ENCODE measurements at regions not wholly inside any gene's neighbourhood (a gene's known extent, or its start where the extent isn't known, plus 50 kb on each side); places are given as distances from the start of the nearest gene placed in this dataset.
"Not testable (repeated sequence)": the region's sequence is repeated elsewhere in the genome, so short reads cannot be mapped to it uniquely, and the experiment has no call there.

GRCh38 chrX:35442421-35442820, 355.7 kb upstream of the MAGEB16 start:
- Mint-ChIP-seq H3K27ac (no peak overlapping the region), H3K4me1 (no peaks in the 10 kb centered on the region), H3K36me3 (ENCODE audit: low read depth) (no peaks in the 10 kb centered on the region), H3K27me3 (no peaks in the 10 kb centered on the region), H3K9me3 (no peaks in the 10 kb centered on the region), H3K4me3 (no peak overlapping the region)
- no peak for DNase-seq
- CTCF ChIA-PET: no interaction called here
- POLR2A ChIA-PET: no interaction called here

- not testable (repeated sequence) for H3K27ac Mint-ChIP-seq, DNase-seq
These were observed 355.0 kb upstream of the MAGEB16 start for GRCh38 chrX:35443091-35443582.

GRCh38 chrX:35444671-35445355, 353.3 kb upstream of the MAGEB16 start:
- no peaks in the 10 kb centered on the region for H3K9me3 Mint-ChIP-seq
- H3K27ac Mint-ChIP-seq: no peak overlapping the region
- no peaks in the 10 kb centered on the region for H3K36me3 Mint-ChIP-seq (ENCODE audit: low read depth)
- no peak overlapping the region for H3K4me3 Mint-ChIP-seq
- no peaks in the 10 kb centered on the region for H3K27me3 Mint-ChIP-seq
- POLR2A ChIA-PET: no interaction called here
- DNase-seq: no peak
- H3K4me1 Mint-ChIP-seq: no peaks in the 10 kb centered on the region
- CTCF ChIA-PET: no interaction called here

More at GRCh38 chrX:35443091-35443582, 355.0 kb upstream of the MAGEB16 start:
- POLR2A ChIA-PET; CTCF ChIA-PET; H3K9me3 Mint-ChIP-seq; H3K36me3 Mint-ChIP-seq (ENCODE audit: low read depth); H3K4me1 Mint-ChIP-seq; H3K27me3 Mint-ChIP-seq; H3K4me3 Mint-ChIP-seq: not testable (repeated sequence)

- H3K4me3 Mint-ChIP-seq: no peak overlapping the region
- no peak for DNase-seq
- H3K4me1 Mint-ChIP-seq: no peaks in the 10 kb centered on the region
- no peaks in the 10 kb centered on the region for H3K9me3 Mint-ChIP-seq
- no peaks in the 10 kb centered on the region for H3K27me3 Mint-ChIP-seq
- H3K27ac Mint-ChIP-seq: no peak overlapping the region
- CTCF ChIA-PET: no interaction called here
- no peaks in the 10 kb centered on the region for H3K36me3 Mint-ChIP-seq (ENCODE audit: low read depth)
- POLR2A ChIA-PET: no interaction called here
These were observed 352.2 kb upstream of the MAGEB16 start for GRCh38 chrX:35445912-35446311.

- CTCF ChIA-PET: no interaction called here
- Mint-ChIP-seq H3K4me3 (no peak overlapping the region), H3K9me3 (no peaks in the 10 kb centered on the region), H3K36me3 (ENCODE audit: low read depth) (no peaks in the 10 kb centered on the region), H3K27ac (no peak overlapping the region), H3K27me3 (no peaks in the 10 kb centered on the region), H3K4me1 (no peaks in the 10 kb centered on the region)
- DNase-seq: no peak
- POLR2A ChIA-PET: no interaction called here
These were observed 341.3 kb upstream of the MAGEB16 start for GRCh38 chrX:35456891-35457290.

GRCh38 chrX:35458142-35458541, 340.0 kb upstream of the MAGEB16 start:
- H3K27me3 Mint-ChIP-seq: no peaks in the 10 kb centered on the region
- POLR2A ChIA-PET: no interaction called here
- H3K27ac Mint-ChIP-seq: no peak overlapping the region
- CTCF ChIA-PET: no interaction called here
- H3K36me3 Mint-ChIP-seq (ENCODE audit: low read depth): no peaks in the 10 kb centered on the region
- no peaks in the 10 kb centered on the region for H3K4me1 Mint-ChIP-seq
- no peak for DNase-seq
- no peak overlapping the region for H3K4me3 Mint-ChIP-seq
- no peaks in the 10 kb centered on the region for H3K9me3 Mint-ChIP-seq

- Mint-ChIP-seq H3K9me3 (no peaks in the 10 kb centered on the region), H3K4me3 (no peak overlapping the region), H3K27me3 (no peaks in the 10 kb centered on the region), H3K27ac (no peak overlapping the region), H3K36me3 (ENCODE audit: low read depth) (no peaks in the 10 kb centered on the region), H3K4me1 (no peaks in the 10 kb centered on the region)
- ChIA-PET CTCF (no interaction called here), POLR2A (no interaction called here)
- DNase-seq: no peak
These were observed 337.0 kb upstream of the MAGEB16 start for GRCh38 chrX:35461164-35461563.

GRCh38 chrX:35496671-35497070, 301.5 kb upstream of the MAGEB16 start:
- H3K27ac Mint-ChIP-seq; CTCF ChIA-PET; DNase-seq; H3K36me3 Mint-ChIP-seq (ENCODE audit: low read depth); H3K4me3 Mint-ChIP-seq; POLR2A ChIA-PET; H3K9me3 Mint-ChIP-seq; H3K4me1 Mint-ChIP-seq; H3K27me3 Mint-ChIP-seq: not testable (repeated sequence)

GRCh38 chrX:35497453-35497852, 300.7 kb upstream of the MAGEB16 start:
- not testable (repeated sequence) for H3K4me3 Mint-ChIP-seq; H3K36me3 Mint-ChIP-seq (ENCODE audit: low read depth); H3K27me3 Mint-ChIP-seq

GRCh38 chrX:35499071-35499862, 298.9 kb upstream of the MAGEB16 start:
- POLR2A ChIA-PET: no interaction called here
- Mint-ChIP-seq H3K9me3 (no peaks in the 10 kb centered on the region), H3K4me3 (no peak overlapping the region), H3K27ac (no peak overlapping the region), H3K27me3 (no peaks in the 10 kb centered on the region), H3K36me3 (ENCODE audit: low read depth) (no peaks in the 10 kb centered on the region), H3K4me1 (no peaks in the 10 kb centered on the region)
- CTCF ChIA-PET: no interaction called here
- no peak for DNase-seq

More at GRCh38 chrX:35497453-35497852, 300.7 kb upstream of the MAGEB16 start:
- H3K4me1 Mint-ChIP-seq, H3K9me3 Mint-ChIP-seq, CTCF ChIA-PET, POLR2A ChIA-PET, DNase-seq, H3K27ac Mint-ChIP-seq: not testable (repeated sequence)

- Mint-ChIP-seq H3K9me3 (no peaks in the 10 kb centered on the region), H3K27me3 (no peaks in the 10 kb centered on the region), H3K27ac (no peak overlapping the region), H3K4me3 (no peak overlapping the region), H3K4me1 (no peaks in the 10 kb centered on the region), H3K36me3 (ENCODE audit: low read depth) (no peaks in the 10 kb centered on the region)
- DNase-seq: no peak
- CTCF ChIA-PET: no interaction called here
- POLR2A ChIA-PET: no interaction called here
These were observed 290.4 kb upstream of the MAGEB16 start for GRCh38 chrX:35507701-35508100.

- H3K36me3 Mint-ChIP-seq (ENCODE audit: low read depth); H3K4me3 Mint-ChIP-seq; H3K9me3 Mint-ChIP-seq; CTCF ChIA-PET; H3K27ac Mint-ChIP-seq; H3K4me1 Mint-ChIP-seq; POLR2A ChIA-PET; DNase-seq; H3K27me3 Mint-ChIP-seq: not testable (repeated sequence)
These were observed 250.1 kb upstream of the MAGEB16 start for GRCh38 chrX:35548003-35548402.

- H3K36me3 Mint-ChIP-seq (ENCODE audit: low read depth): no peaks in the 10 kb centered on the region
- no peaks in the 10 kb centered on the region for H3K9me3 Mint-ChIP-seq
- ChIA-PET POLR2A (no interaction called here), CTCF (no interaction called here)
- no peaks in the 10 kb centered on the region for H3K27me3 Mint-ChIP-seq
- H3K27ac Mint-ChIP-seq: no peak overlapping the region
- H3K4me1 Mint-ChIP-seq: no peaks in the 10 kb centered on the region
- H3K4me3 Mint-ChIP-seq: no peak overlapping the region
- no peak for DNase-seq
These were observed 240.2 kb upstream of the MAGEB16 start for GRCh38 chrX:35557916-35558315.

GRCh38 chrX:35561985-35562384, 236.2 kb upstream of the MAGEB16 start:
- Mint-ChIP-seq H3K9me3 (no peaks in the 10 kb centered on the region), H3K4me1 (no peaks in the 10 kb centered on the region), H3K27me3 (no peaks in the 10 kb centered on the region), H3K4me3 (no peak overlapping the region), H3K36me3 (ENCODE audit: low read depth) (no peaks in the 10 kb centered on the region), H3K27ac (no peak overlapping the region)
- no peak for DNase-seq
- POLR2A ChIA-PET: no interaction called here
- CTCF ChIA-PET: no interaction called here
